Stimulated activated naive CD4-positive, alpha-beta T cell treated with Interleukin-2 at 50 U/mL for 16 hours (primary cell): ENCODE measurements at regions not wholly inside any gene's neighbourhood (a gene's known extent, or its start where the extent isn't known, plus 50 kb on each side); places are given as distances from the start of the nearest gene placed in this dataset.

Source experiments
- DNase-seq: peaks from one replicate; lab custom pipeline; 2025; lab: John Stamatoyannopoulos, UW

GRCh38 chr2:64371727-64372126 is 82.2 kb upstream of the LGALSL start:
- no peak for DNase-seq

- DNase-seq, result no peak
These were observed 79.3 kb upstream of the LGALSL start for GRCh38 chr2:64374686-64375085.

GRCh38 chr2:64376926-64377325 is 77.0 kb upstream of the LGALSL start:
- no peak for DNase-seq

GRCh38 chr2:64379186-64379585 is 74.8 kb upstream of the LGALSL start:
- DNase-seq, result no peak

- DNase-seq, result no peak
These were observed 73.0 kb upstream of the LGALSL start for GRCh38 chr2:64380853-64381527.

GRCh38 chr2:64383016-64383591 is 70.9 kb upstream of the LGALSL start:
- no peak for DNase-seq

GRCh38 chr2:64383881-64384280 is 70.1 kb upstream of the LGALSL start:
- DNase-seq, result no peak

GRCh38 chr2:64386676-64387075 is 67.3 kb upstream of the LGALSL start:
- DNase-seq, result no peak

GRCh38 chr2:64390586-64390985 is 63.4 kb upstream of the LGALSL start:
- no peak for DNase-seq

- DNase-seq, result no peak
These were observed 62.5 kb upstream of the LGALSL start for GRCh38 chr2:64391424-64391823.

GRCh38 chr2:64391940-64392339 is 62.0 kb upstream of the LGALSL start:
- no peak for DNase-seq

- DNase-seq, result no peak
These were observed 61.4 kb upstream of the LGALSL start for GRCh38 chr2:64392529-64392928.

- DNase-seq, result no peak
These were observed 60.5 kb upstream of the LGALSL start for GRCh38 chr2:64393383-64394010.

- no peak for DNase-seq
These were observed 59.8 kb upstream of the LGALSL start for GRCh38 chr2:64394153-64394552.

- no peak for DNase-seq
These were observed 58.0 kb upstream of the LGALSL start for GRCh38 chr2:64396001-64396400.

- no peak for DNase-seq
These were observed 57.4 kb upstream of the LGALSL start for GRCh38 chr2:64396551-64396950.

- no peak for DNase-seq
These were observed 55.3 kb upstream of the LGALSL start for GRCh38 chr2:64398516-64399129.

- DNase-seq, result no peak
These were observed 54.4 kb upstream of the LGALSL start for GRCh38 chr2:64399521-64399920.

GRCh38 chr2:64400105-64400728 is 53.7 kb upstream of the LGALSL start:
- no peak for DNase-seq

GRCh38 chr2:64400733-64401528 is 53.0 kb upstream of the LGALSL start:
- no peak for DNase-seq

GRCh38 chr2:64401529-64401880 is 52.5 kb upstream of the LGALSL start:
- no peak for DNase-seq

- DNase-seq, result no peak
These were observed 51.1 kb upstream of the LGALSL start for GRCh38 chr2:64402876-64403275.
